Activated CD8-positive, alpha-beta T cell treated with anti-CD3 and anti-CD28 coated beads for 36 hours (primary cell): ENCODE measurements at regions not wholly inside any gene's neighbourhood (a gene's known extent, or its start where the extent isn't known, plus 50 kb on each side); places are given as distances from the start of the nearest gene placed in this dataset.

Experiments used
- ATAC-seq: fragments of 200-7000 bp; cut with Tn5 transposase; one replicate; pipeline ENCODE4 v1.10.0; 2021; ENCODE audit warnings: mild to moderate bottlenecking, moderate library complexity
- CTCF ChIA-PET: fragments of 350-600 bp; sonication (Branson Sonifier 250); formaldehyde crosslinking; loops from one replicate; lab custom pipeline; 2021; ENCODE audit warnings: antibody characterized with exemption; lab: Charles Lee
- POLR2A ChIA-PET: fragments of 350-600 bp; sonication (Branson Sonifier 250); formaldehyde crosslinking; loops from one replicate; lab custom pipeline; 2021; ENCODE audit warnings: antibody characterized with exemption; lab: Charles Lee
- DNase-seq: peaks from one replicate; pipeline ENCODE4 v3.0.0-alpha.2; 2020
- H3K27ac Mint-ChIP-seq: one replicate; pipeline ENCODE4 v1.8.0; 2021; ENCODE audit warnings: mild to moderate bottlenecking, mixed read lengths
- H3K27me3 Mint-ChIP-seq: one replicate; pipeline ENCODE4 v1.8.0; 2021; ENCODE audit warnings: mixed read lengths
- H3K36me3 Mint-ChIP-seq: one replicate; pipeline ENCODE4 v1.8.0; 2021; ENCODE audit warnings: low read depth, mixed read lengths
- H3K4me1 Mint-ChIP-seq: one replicate; pipeline ENCODE4 v1.8.0; 2021; ENCODE audit warnings: low read depth, mixed read lengths
- H3K4me3 Mint-ChIP-seq: one replicate; pipeline ENCODE4 v1.8.0; 2021; ENCODE audit warnings: mild to moderate bottlenecking, moderate library complexity, mixed read lengths
- H3K9me3 Mint-ChIP-seq: one replicate; pipeline ENCODE4 v1.8.0; 2021; ENCODE audit warnings: mixed read lengths
- CTCF ChIP-seq: fragments of 200-600 bp; IDR thresholded peaks from one replicate; pipeline ENCODE4 v1.8.0; 2022; ENCODE audit warnings: antibody characterized with exemption, mild to moderate bottlenecking
- intact Hi-C: fragments of 100-400 bp; cut with micrococcal nuclease; formaldehyde crosslinking; loops from one replicate; pipeline ENCODE4 v1.10.0; 2022

GRCh38 chr2:35522450-35522849 is 833.1 kb upstream of the CRIM1 start:
- DNase-seq = no peak
- no peak for TF ChIP-seq CTCF
- intact Hi-C loops = no loop called here
- Mint-ChIP-seq H3K27ac (no peak overlapping the region), H3K9me3 (peaks cover 10% of the 10 kb centered on the region), H3K4me1 (no peaks in the 10 kb centered on the region), H3K4me3 (no peak overlapping the region), H3K36me3 (no peaks in the 10 kb centered on the region), H3K27me3 (no peaks in the 10 kb centered on the region)
- ChIA-PET POLR2A (no interaction called here), CTCF (no interaction called here)
- no peak for ATAC-seq

GRCh38 chr2:35510636-35511035 is 844.9 kb upstream of the CRIM1 start:
- Mint-ChIP-seq H3K4me3 (no peak overlapping the region), H3K27ac (no peak overlapping the region), H3K27me3 (no peaks in the 10 kb centered on the region), H3K9me3 (peaks cover 2% of the 10 kb centered on the region), H3K4me1 (no peaks in the 10 kb centered on the region), H3K36me3 (no peaks in the 10 kb centered on the region)
- TF ChIP-seq CTCF = no peak
- ATAC-seq (no peak), DNase-seq (no peak)
- POLR2A ChIA-PET = no interaction called here
- CTCF ChIA-PET = no interaction called here
- intact Hi-C loops = no loop called here

- ChIA-PET CTCF (no interaction called here), POLR2A (no interaction called here)
- Mint-ChIP-seq H3K36me3 (no peaks in the 10 kb centered on the region), H3K27me3 (no peaks in the 10 kb centered on the region), H3K9me3 (peaks cover 2% of the 10 kb centered on the region), H3K4me1 (no peaks in the 10 kb centered on the region), H3K4me3 (no peak overlapping the region), H3K27ac (no peak overlapping the region)
- TF ChIP-seq CTCF = no peak
- DNase-seq (no peak), ATAC-seq (no peak)
- intact Hi-C loops = no loop called here
Measured at GRCh38 chr2:35508601-35509000, 847.0 kb upstream of the CRIM1 start.

GRCh38 chr2:35504419-35504818 is 851.2 kb upstream of the CRIM1 start:
- Mint-ChIP-seq H3K9me3 (peaks cover 2% of the 10 kb centered on the region), H3K27ac (no peak overlapping the region), H3K4me1 (no peaks in the 10 kb centered on the region), H3K4me3 (no peak overlapping the region), H3K36me3 (no peaks in the 10 kb centered on the region), H3K27me3 (no peaks in the 10 kb centered on the region)
- ChIA-PET POLR2A (no interaction called here), CTCF (no interaction called here)
- no peak for DNase-seq
- no peak for TF ChIP-seq CTCF
- intact Hi-C loops = no loop called here
- no peak for ATAC-seq

GRCh38 chr2:35503738-35504199 is 851.8 kb upstream of the CRIM1 start:
- Mint-ChIP-seq H3K4me3 (no peak overlapping the region), H3K36me3 (no peaks in the 10 kb centered on the region), H3K9me3 (peaks cover 2% of the 10 kb centered on the region), H3K4me1 (no peaks in the 10 kb centered on the region), H3K27ac (no peak overlapping the region), H3K27me3 (no peaks in the 10 kb centered on the region)
- DNase-seq = no peak
- POLR2A ChIA-PET = no interaction called here
- no peak for TF ChIP-seq CTCF
- ATAC-seq = no peak
- CTCF ChIA-PET = no interaction called here
- intact Hi-C loops = no loop called here
